ENCODE measurements at regions not wholly inside any gene's neighbourhood (a gene's known extent, or its start where the extent isn't known, plus 50 kb on each side); places are given as distances from the start of the nearest gene placed in this dataset.

DNA sequence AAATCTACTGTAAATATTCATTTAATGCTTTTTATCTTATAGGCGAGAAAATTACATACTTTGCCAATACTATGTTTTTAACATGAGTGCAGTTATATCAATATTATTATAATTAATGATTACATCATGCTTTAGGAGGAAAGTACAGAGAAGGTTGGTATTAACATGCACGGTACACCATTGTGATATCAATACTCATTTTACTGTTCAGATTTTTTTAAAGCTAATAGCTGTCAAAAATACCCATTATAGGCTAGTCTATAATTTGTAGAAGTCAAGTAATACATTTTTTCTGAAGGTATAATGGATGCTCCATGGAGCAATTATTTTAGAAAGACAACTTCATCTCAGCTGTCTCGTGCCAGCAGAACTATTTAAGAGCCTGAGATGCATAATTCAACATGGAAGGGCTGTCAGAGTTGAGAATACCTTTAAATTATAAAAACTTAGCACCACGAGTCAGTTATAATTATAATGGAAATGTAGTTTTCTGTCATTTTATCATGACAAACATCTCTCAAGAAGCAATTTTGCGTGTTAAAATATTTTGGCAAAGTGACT is 1641.7 kb upstream of the ACVR2A start:
- Histone ChIP-seq H3K79me2 (ENCODE audit: insufficient read depth, low read length) (no peaks in the 10 kb centered on the region), H2AK5ac (ENCODE audit: insufficient read length, low read length) (no peak overlapping the region), H2BK15ac (ENCODE audit: low read depth, low read length) (no peak overlapping the region), H3K4me1 (ENCODE audit: insufficient read depth, low read length) (no peaks in the 10 kb centered on the region), H2BK12ac (ENCODE audit: insufficient read length, low read depth, low read length) (no peak overlapping the region), H3K9me3 (ENCODE audit: control insufficient read depth, low read depth, low read length) (no peaks in the 10 kb centered on the region), H3K9ac (ENCODE audit: extremely low read depth, insufficient read length, low read length) (no peak overlapping the region), H4K20me1 (ENCODE audit: control insufficient read depth, insufficient read depth, insufficient read length) (no peaks in the 10 kb centered on the region), H2BK120ac (ENCODE audit: low read depth, low read length, poor library complexity, severe bottlenecking) (no peak overlapping the region), H4K5ac (ENCODE audit: insufficient read length, low read depth, low read length) (no peak overlapping the region), H3T11ph (ENCODE audit: low read length) (no peak overlapping the region), H2BK5ac (ENCODE audit: insufficient read length, low read length) (no peak overlapping the region), H3K14ac (ENCODE audit: insufficient read depth, low read length) (no peak overlapping the region), H4K91ac (ENCODE audit: insufficient read length, low read depth, low read length) (no peak overlapping the region), H3K27ac (ENCODE audit: insufficient read length, low read depth, low read length) (no peak overlapping the region), H3K18ac (ENCODE audit: insufficient read length, low read depth, low read length) (no peak overlapping the region), H3K4me2 (ENCODE audit: insufficient read depth, insufficient read length, low read length) (no peak overlapping the region), H3K23me2 (ENCODE audit: insufficient read length, low read depth, low read length, poor library complexity, severe bottlenecking) (no peaks in the 10 kb centered on the region), H2BK20ac (ENCODE audit: low read depth, low read length, poor library complexity, severe bottlenecking) (no peak overlapping the region), H3K79me1 (ENCODE audit: insufficient read depth, low read depth, low read length, poor library complexity, severe bottlenecking) (no peaks in the 10 kb centered on the region), H3K23ac (ENCODE audit: insufficient read length, low read depth, low read length) (no peak overlapping the region), H3K56ac (ENCODE audit: insufficient read length, low read depth, low read length) (no peak overlapping the region), H4K8ac (replicated peaks; ENCODE audit: insufficient read length, low read depth, low read length) (no peak overlapping the region), H2AFZ (ENCODE audit: low read length) (no peak overlapping the region), H3K27me3 (ENCODE audit: insufficient read depth, low read length) (no peaks in the 10 kb centered on the region), H3K4ac (ENCODE audit: low read depth, low read length) (no peak overlapping the region)
- Mint-ChIP-seq H3K9me3 (no peaks in the 10 kb centered on the region), H3K27me3 (ENCODE audit: low read depth) (no peaks in the 10 kb centered on the region), H3K4me3 (no peak overlapping the region), H3K36me3 (ENCODE audit: insufficient read depth in 1 of 3, low read depth in 3 of 3) (no peaks in the 10 kb centered on the region), H3K27ac (no peak overlapping the region), H3K4me1 (peaks cover 4 to 11% of the 10 kb centered on the region in 2 experiments; a peak in 3 of 4 replicates)
- TF ChIP-seq, protein P1, sequence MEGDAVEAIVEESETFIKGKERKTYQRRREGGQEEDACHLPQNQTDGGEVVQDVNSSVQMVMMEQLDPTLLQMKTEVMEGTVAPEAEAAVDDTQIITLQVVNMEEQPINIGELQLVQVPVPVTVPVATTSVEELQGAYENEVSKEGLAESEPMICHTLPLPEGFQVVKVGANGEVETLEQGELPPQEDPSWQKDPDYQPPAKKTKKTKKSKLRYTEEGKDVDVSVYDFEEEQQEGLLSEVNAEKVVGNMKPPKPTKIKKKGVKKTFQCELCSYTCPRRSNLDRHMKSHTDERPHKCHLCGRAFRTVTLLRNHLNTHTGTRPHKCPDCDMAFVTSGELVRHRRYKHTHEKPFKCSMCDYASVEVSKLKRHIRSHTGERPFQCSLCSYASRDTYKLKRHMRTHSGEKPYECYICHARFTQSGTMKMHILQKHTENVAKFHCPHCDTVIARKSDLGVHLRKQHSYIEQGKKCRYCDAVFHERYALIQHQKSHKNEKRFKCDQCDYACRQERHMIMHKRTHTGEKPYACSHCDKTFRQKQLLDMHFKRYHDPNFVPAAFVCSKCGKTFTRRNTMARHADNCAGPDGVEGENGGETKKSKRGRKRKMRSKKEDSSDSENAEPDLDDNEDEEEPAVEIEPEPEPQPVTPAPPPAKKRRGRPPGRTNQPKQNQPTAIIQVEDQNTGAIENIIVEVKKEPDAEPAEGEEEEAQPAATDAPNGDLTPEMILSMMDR (conservative IDR thresholded peaks at IDR 0.05): no peak
- no CpG with 5 or more reads among the region's 5 CpGs for WGBS (ENCODE audit: extremely low coverage, insufficient read length, low lambda C conversion rate)
- DNase-seq: no peak
